Neural cell (in vitro differentiated cells): ENCODE measurements at regions not wholly inside any gene's neighbourhood (a gene's known extent, or its start where the extent isn't known, plus 50 kb on each side); places are given as distances from the start of the nearest gene placed in this dataset.

Experiments
- CTCF ChIP-seq: fragments of 450-650 bp; IDR thresholded peaks from 2 replicates; pipeline ENCODE4 v1.5.1; 2014; ENCODE audit warnings: antibody characterized with exemption, mild to moderate bottlenecking, moderate library complexity; ENCODE audit not compliant: poor library complexity, severe bottlenecking
- EZH2 ChIP-seq: fragments of 200-600, 300-800 bp; shearing (Covaris generic), sonication (generic); IDR thresholded peaks from 2 replicates; pipeline ENCODE4 v1.6.1; 2014; ENCODE audit warnings: antibody characterized with exemption, low read length, borderline replicate concordance, mild to moderate bottlenecking; ENCODE audit not compliant: insufficient read depth, poor library complexity, severe bottlenecking
- POLR2AphosphoS5 ChIP-seq: IDR thresholded peaks from 2 replicates; pipeline ENCODE4 v1.6.1; 2012
- RAD21 ChIP-seq: fragments of 450-650 bp; conservative IDR thresholded peaks from 2 replicates; pipeline ENCODE4 v1.6.1; 2014; ENCODE audit warnings: antibody characterized with exemption, mild to moderate bottlenecking, moderate library complexity
- REST ChIP-seq: IDR thresholded peaks from 2 replicates; pipeline ENCODE4 v1.6.1; 2012; ENCODE audit warnings: borderline replicate concordance
- SMC3 ChIP-seq: fragments of 450-650 bp; conservative IDR thresholded peaks from 2 replicates; pipeline ENCODE4 v1.6.1; 2014; ENCODE audit warnings: antibody characterized with exemption, mild to moderate bottlenecking, moderate library complexity; ENCODE audit not compliant: poor library complexity
- TAF1 ChIP-seq: IDR thresholded peaks from 2 replicates; pipeline ENCODE4 v1.6.1; 2012; ENCODE audit warnings: low read depth

GRCh38 chr6:81854474-81854873 lies 102.0 kb upstream of the TENT5A start:
- no peak for TF ChIP-seq CTCF
- no peak for TF ChIP-seq POLR2AphosphoS5
- TF ChIP-seq SMC3, result no peak
- no peak for TF ChIP-seq TAF1
- no peak for TF ChIP-seq EZH2
- no peak for TF ChIP-seq REST
- no peak for TF ChIP-seq RAD21
